ENCODE measurements at regions not wholly inside any gene's neighbourhood (a gene's known extent, or its start where the extent isn't known, plus 50 kb on each side); places are given as distances from the start of the nearest gene placed in this dataset.
"Not testable (repeated sequence)": the region's sequence is repeated elsewhere in the genome, so short reads cannot be mapped to it uniquely, and the experiment has no call there.

GRCh38 chr4:59695355-59696053 lies 1504.6 kb upstream of the ADGRL3 start:
- peaks cover 0 to 11% (median 8%) of the 10 kb centered on the region in 5 donors for H3K9me3 Mint-ChIP-seq
- Histone ChIP-seq H3K36me3 (ENCODE audit: insufficient read depth, low read length) (no peaks in the 10 kb centered on the region), H3K27ac (ENCODE audit: low read depth, low read length) (no peak overlapping the region), H3K4me1 (ENCODE audit: insufficient read depth, low read length) (no peaks in the 10 kb centered on the region), H3K27me3 (ENCODE audit: insufficient read depth, low read length, poor library complexity, severe bottlenecking) (no peaks in the 10 kb centered on the region), H3K4me3 (ENCODE audit: low read length) (no peak overlapping the region), H3K9me3 (ENCODE audit: low read length) (no peaks in the 10 kb centered on the region)
- DNase-seq, result no peak
- H3K27me3 Mint-ChIP-seq, result no peaks in the 10 kb centered on the region
- CTCF ChIA-PET, result no interaction called here
- H3K4me3 Mint-ChIP-seq, result no peak overlapping the region
- H3K27ac Mint-ChIP-seq, result no peak overlapping the region
- H3K36me3 Mint-ChIP-seq, result no peaks in the 10 kb centered on the region
- POLR2A ChIA-PET, result no interaction called here
- H3K4me1 Mint-ChIP-seq, result no peaks in the 10 kb centered on the region

GRCh38 chr4:59698041-59698440 lies 1502.1 kb upstream of the ADGRL3 start:
- H3K27me3 ChIP-seq (ENCODE audit: insufficient read depth, low read length, poor library complexity, severe bottlenecking), result no peaks in the 10 kb centered on the region
- H3K4me3 Mint-ChIP-seq, result no peak overlapping the region
- no peak overlapping the region for H3K27ac Mint-ChIP-seq
- no peaks in the 10 kb centered on the region for H3K4me1 Mint-ChIP-seq
- H3K27me3 Mint-ChIP-seq, result no peaks in the 10 kb centered on the region
- peaks cover 2 to 18% (median 16%) of the 10 kb centered on the region in 5 donors for H3K9me3 Mint-ChIP-seq
- ChIA-PET CTCF (no interaction called here), POLR2A (no interaction called here)
- no peak overlapping the region for H3K27ac ChIP-seq (ENCODE audit: low read depth, low read length)
- H3K4me3 ChIP-seq (ENCODE audit: low read length), result no peak overlapping the region
- no peaks in the 10 kb centered on the region for H3K4me1 ChIP-seq (ENCODE audit: insufficient read depth, low read length)
- H3K9me3 ChIP-seq (ENCODE audit: low read length), result no peaks in the 10 kb centered on the region
- no peaks in the 10 kb centered on the region for H3K36me3 ChIP-seq (ENCODE audit: insufficient read depth, low read length)
- H3K36me3 Mint-ChIP-seq, result no peaks in the 10 kb centered on the region
- no peak for DNase-seq

GRCh38 chr4:59700651-59701050 lies 1499.5 kb upstream of the ADGRL3 start:
- CTCF ChIA-PET, result no interaction called here
- Mint-ChIP-seq H3K27ac (no peak overlapping the region), H3K27me3 (no peaks in the 10 kb centered on the region), H3K4me3 (no peak overlapping the region), H3K9me3 (peaks cover 6 to 30% (median 20%) of the 10 kb centered on the region in 5 donors), H3K4me1 (no peaks in the 10 kb centered on the region), H3K36me3 (no peaks in the 10 kb centered on the region)
- Histone ChIP-seq H3K9me3 (ENCODE audit: low read length) (no peaks in the 10 kb centered on the region), H3K4me1 (ENCODE audit: insufficient read depth, low read length) (no peaks in the 10 kb centered on the region), H3K4me3 (ENCODE audit: low read length) (no peak overlapping the region), H3K27me3 (ENCODE audit: insufficient read depth, low read length, poor library complexity, severe bottlenecking) (no peaks in the 10 kb centered on the region), H3K36me3 (ENCODE audit: insufficient read depth, low read length) (no peaks in the 10 kb centered on the region), H3K27ac (ENCODE audit: low read depth, low read length) (no peak overlapping the region)
- POLR2A ChIA-PET, result no interaction called here
- DNase-seq, result no peak

GRCh38 chr4:59704616-59705015 lies 1495.5 kb upstream of the ADGRL3 start:
- H3K36me3 Mint-ChIP-seq, result no peaks in the 10 kb centered on the region
- ChIA-PET CTCF (no interaction called here), POLR2A (no interaction called here)
- no peaks in the 10 kb centered on the region for H3K36me3 ChIP-seq (ENCODE audit: insufficient read depth, low read length)
- H3K4me1 ChIP-seq (ENCODE audit: insufficient read depth, low read length), result no peaks in the 10 kb centered on the region
- no peak for DNase-seq
- H3K4me3 Mint-ChIP-seq, result no peak overlapping the region
- H3K27me3 Mint-ChIP-seq, result no peaks in the 10 kb centered on the region
- no peak overlapping the region for H3K27ac ChIP-seq (ENCODE audit: low read depth, low read length)
- H3K27ac Mint-ChIP-seq, result no peak overlapping the region
- H3K27me3 ChIP-seq (ENCODE audit: insufficient read depth, low read length, poor library complexity, severe bottlenecking), result no peaks in the 10 kb centered on the region
- H3K9me3 Mint-ChIP-seq, result peaks cover 8 to 41% (median 15%) of the 10 kb centered on the region in 5 donors
- H3K9me3 ChIP-seq (ENCODE audit: low read length), result no peaks in the 10 kb centered on the region
- H3K4me1 Mint-ChIP-seq, result no peaks in the 10 kb centered on the region
- H3K4me3 ChIP-seq (ENCODE audit: low read length), result no peak overlapping the region

GRCh38 chr4:59712470-59712869 lies 1487.7 kb upstream of the ADGRL3 start:
- DNase-seq, result no peak
- H3K27me3 Mint-ChIP-seq, result no peaks in the 10 kb centered on the region
- ChIA-PET POLR2A (no interaction called here), CTCF (no interaction called here)
- no peaks in the 10 kb centered on the region for H3K36me3 Mint-ChIP-seq
- no peak overlapping the region for H3K4me3 Mint-ChIP-seq
- no peak overlapping the region for H3K4me3 ChIP-seq (ENCODE audit: low read length)
- H3K9me3 Mint-ChIP-seq, result peaks cover 0 to 51% (median 7%) of the 10 kb centered on the region in 5 donors
- H3K27me3 ChIP-seq (ENCODE audit: insufficient read depth, low read length, poor library complexity, severe bottlenecking), result no peaks in the 10 kb centered on the region
- H3K9me3 ChIP-seq (ENCODE audit: low read length), result no peaks in the 10 kb centered on the region
- H3K4me1 Mint-ChIP-seq, result no peaks in the 10 kb centered on the region
- H3K27ac ChIP-seq (ENCODE audit: low read depth, low read length), result no peak overlapping the region
- no peaks in the 10 kb centered on the region for H3K36me3 ChIP-seq (ENCODE audit: insufficient read depth, low read length)
- H3K27ac Mint-ChIP-seq, result no peak overlapping the region
- H3K4me1 ChIP-seq (ENCODE audit: insufficient read depth, low read length), result no peaks in the 10 kb centered on the region

- H3K36me3 ChIP-seq (ENCODE audit: insufficient read depth, low read length); DNase-seq; H3K4me1 Mint-ChIP-seq; POLR2A ChIA-PET; H3K36me3 Mint-ChIP-seq; H3K27ac ChIP-seq (ENCODE audit: low read depth, low read length); H3K4me3 ChIP-seq (ENCODE audit: low read length); H3K4me3 Mint-ChIP-seq; H3K27me3 Mint-ChIP-seq; H3K9me3 ChIP-seq (ENCODE audit: low read length); H3K27ac Mint-ChIP-seq; H3K4me1 ChIP-seq (ENCODE audit: insufficient read depth, low read length); CTCF ChIA-PET; H3K27me3 ChIP-seq (ENCODE audit: insufficient read depth, low read length, poor library complexity, severe bottlenecking): not testable (repeated sequence)
- H3K9me3 Mint-ChIP-seq, result peaks cover 10 to 33% (median 21%) of the 10 kb centered on the region in 5 donors
These were observed 1475.8 kb upstream of the ADGRL3 start for GRCh38 chr4:59724286-59724685.

GRCh38 chr4:59727745-59728144 lies 1472.4 kb upstream of the ADGRL3 start:
- Mint-ChIP-seq H3K27me3 (peaks cover 0 to 2% of the 10 kb centered on the region in 2 donors), H3K27ac (no peak overlapping the region), H3K4me3 (no peak overlapping the region), H3K4me1 (no peaks in the 10 kb centered on the region), H3K36me3 (no peaks in the 10 kb centered on the region), H3K9me3 (peaks cover 10 to 28% (median 11%) of the 10 kb centered on the region in 5 donors)
- CTCF ChIA-PET, result no interaction called here
- DNase-seq, result no peak
- no peaks in the 10 kb centered on the region for H3K27me3 ChIP-seq (ENCODE audit: insufficient read depth, low read length, poor library complexity, severe bottlenecking)
- POLR2A ChIA-PET, result no interaction called here
- no peak overlapping the region for H3K4me3 ChIP-seq (ENCODE audit: low read length)
- no peaks in the 10 kb centered on the region for H3K36me3 ChIP-seq (ENCODE audit: insufficient read depth, low read length)
- H3K9me3 ChIP-seq (ENCODE audit: low read length), result no peaks in the 10 kb centered on the region
- no peaks in the 10 kb centered on the region for H3K4me1 ChIP-seq (ENCODE audit: insufficient read depth, low read length)
- H3K27ac ChIP-seq (ENCODE audit: low read depth, low read length), result no peak overlapping the region

GRCh38 chr4:59728496-59728895 lies 1471.6 kb upstream of the ADGRL3 start:
- Histone ChIP-seq H3K27ac (ENCODE audit: low read depth, low read length) (no peak overlapping the region), H3K9me3 (ENCODE audit: low read length) (no peaks in the 10 kb centered on the region), H3K36me3 (ENCODE audit: insufficient read depth, low read length) (no peaks in the 10 kb centered on the region), H3K4me3 (ENCODE audit: low read length) (no peak overlapping the region), H3K4me1 (ENCODE audit: insufficient read depth, low read length) (no peaks in the 10 kb centered on the region), H3K27me3 (ENCODE audit: insufficient read depth, low read length, poor library complexity, severe bottlenecking) (no peaks in the 10 kb centered on the region)
- H3K9me3 Mint-ChIP-seq, result peaks cover 10 to 24% (median 11%) of the 10 kb centered on the region in 5 donors
- peaks cover 0 to 2% of the 10 kb centered on the region in 2 donors for H3K27me3 Mint-ChIP-seq
- no peaks in the 10 kb centered on the region for H3K4me1 Mint-ChIP-seq
- no peak for DNase-seq
- H3K4me3 Mint-ChIP-seq, result no peak overlapping the region
- H3K27ac Mint-ChIP-seq, result no peak overlapping the region
- POLR2A ChIA-PET, result no interaction called here
- no peaks in the 10 kb centered on the region for H3K36me3 Mint-ChIP-seq
- CTCF ChIA-PET, result no interaction called here

- no peak for DNase-seq
- peaks cover 0 to 2% of the 10 kb centered on the region in 2 donors for H3K27me3 Mint-ChIP-seq
- H3K27ac Mint-ChIP-seq, result no peak overlapping the region
- Histone ChIP-seq H3K36me3 (ENCODE audit: insufficient read depth, low read length) (no peaks in the 10 kb centered on the region), H3K27ac (ENCODE audit: low read depth, low read length) (no peak overlapping the region), H3K9me3 (ENCODE audit: low read length) (no peaks in the 10 kb centered on the region), H3K4me3 (ENCODE audit: low read length) (no peak overlapping the region), H3K4me1 (ENCODE audit: insufficient read depth, low read length) (no peaks in the 10 kb centered on the region), H3K27me3 (ENCODE audit: insufficient read depth, low read length, poor library complexity, severe bottlenecking) (no peaks in the 10 kb centered on the region)
- peaks cover 10 to 23% (median 11%) of the 10 kb centered on the region in 5 donors for H3K9me3 Mint-ChIP-seq
- POLR2A ChIA-PET, result no interaction called here
- H3K36me3 Mint-ChIP-seq, result no peaks in the 10 kb centered on the region
- no peak overlapping the region for H3K4me3 Mint-ChIP-seq
- H3K4me1 Mint-ChIP-seq, result no peaks in the 10 kb centered on the region
- CTCF ChIA-PET, result no interaction called here
These were observed 1470.8 kb upstream of the ADGRL3 start for GRCh38 chr4:59729321-59729720.

Data from CD8-positive, alpha-beta memory T cell (primary cell).